NCI-H526 (cell line): ENCODE measurements at regions not wholly inside any gene's neighbourhood (a gene's known extent, or its start where the extent isn't known, plus 50 kb on each side); places are given as distances from the start of the nearest gene placed in this dataset.

ENCODE experiments used
- DNase-seq, 2 experiments: peaks; one replicate each; lab custom pipeline; 2025; lab: John Stamatoyannopoulos, UW

GRCh38 chr17:52738791-52739190, 580.3 kb upstream of the CA10 start:
- DNase-seq: no peak

DNA sequence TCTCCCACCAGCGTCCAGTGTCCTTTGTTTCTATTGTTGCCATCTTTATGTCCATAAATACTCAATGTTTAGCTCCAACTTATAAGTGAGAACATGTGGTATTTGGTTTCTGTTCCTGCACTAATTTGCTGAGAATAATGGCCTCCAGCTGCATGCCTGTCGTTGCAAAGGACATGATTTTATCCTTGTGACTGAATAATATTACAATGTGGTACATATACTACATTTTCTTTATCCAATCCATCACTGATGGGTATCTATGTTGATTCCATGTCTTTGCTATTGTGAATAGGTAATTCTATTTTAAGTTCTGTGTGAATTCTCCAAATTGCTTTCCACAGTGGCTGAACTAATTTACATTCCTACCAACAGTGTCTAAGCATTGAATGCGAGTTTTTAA, 578.6 kb upstream of the CA10 start:
- no peak for DNase-seq

GRCh38 chr17:52732841-52733240, 574.3 kb upstream of the CA10 start:
- DNase-seq: no peak

DNA sequence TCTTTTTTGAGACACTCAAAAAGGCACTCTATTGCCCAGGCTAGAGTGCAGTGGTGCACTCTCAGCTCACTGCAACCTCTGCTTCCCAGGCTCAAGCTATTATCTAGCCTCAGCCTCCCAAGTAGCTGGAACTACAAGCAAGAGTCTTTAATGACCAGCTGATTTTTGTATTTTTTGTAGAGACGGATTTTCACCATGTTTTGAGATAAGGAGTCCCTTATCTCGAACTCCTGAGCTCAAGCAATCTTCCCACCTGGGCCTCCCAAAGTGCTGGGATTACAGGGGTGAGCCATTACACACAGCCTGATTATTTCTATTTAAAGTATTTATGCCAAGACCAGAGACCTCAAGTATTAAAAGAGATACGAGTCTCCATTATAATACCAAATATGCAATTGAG, 566.1 kb upstream of the CA10 start:
- no peak for DNase-seq

GRCh38 chr17:52721910-52722309, 563.4 kb upstream of the CA10 start:
- no peak for DNase-seq

GRCh38 chr17:52710363-52710901, 551.9 kb upstream of the CA10 start:
- DNase-seq: no peak

DNA sequence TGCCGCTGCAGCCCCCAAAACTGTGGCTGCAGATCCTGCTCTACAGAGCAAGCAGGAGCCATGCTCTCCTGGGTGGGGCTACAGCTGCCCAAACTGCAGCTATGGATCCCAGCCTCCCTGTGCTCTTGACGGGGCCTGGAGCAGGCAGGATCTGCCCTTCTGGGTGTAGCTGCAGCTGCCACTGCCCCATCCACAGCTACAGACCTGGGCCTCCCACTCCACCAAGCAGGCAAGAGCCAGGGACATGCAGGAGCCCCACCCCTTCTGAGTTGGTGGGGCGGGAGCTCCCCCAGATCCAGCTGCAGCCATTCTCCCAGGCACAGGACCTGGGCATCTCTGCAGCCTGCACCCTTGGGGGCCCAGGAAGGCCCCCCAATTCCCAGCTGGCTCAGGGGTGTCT, 551.2 kb upstream of the CA10 start:
- DNase-seq: no peak

GRCh38 chr17:52696362-52696761, 537.8 kb upstream of the CA10 start:
- DNase-seq: no peak

DNA sequence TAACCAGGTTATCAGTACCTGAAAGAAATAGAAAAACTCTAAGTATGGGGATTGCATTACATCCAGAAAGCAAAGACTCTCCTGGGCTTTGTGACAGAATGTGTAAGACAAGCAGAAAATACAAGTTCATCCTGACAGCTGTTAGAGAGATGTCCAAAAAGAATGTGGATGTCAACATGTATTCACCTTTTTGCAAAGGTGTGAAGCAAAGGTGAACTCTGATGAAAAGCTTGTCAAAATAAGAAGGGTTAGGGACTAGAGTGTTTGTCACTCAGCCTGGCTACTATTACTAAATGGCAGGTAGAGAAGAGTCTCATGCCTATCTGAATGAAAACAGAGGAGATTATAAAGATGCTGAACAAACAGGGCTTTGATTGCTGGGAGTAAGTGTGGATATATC, 527.6 kb upstream of the CA10 start:
- DNase-seq: no peak

- DNase-seq: no peak
Observed at GRCh38 chr17:52681480-52681879, 523.0 kb upstream of the CA10 start.

- no peak for DNase-seq
Observed at GRCh38 chr17:52678211-52678610, 519.7 kb upstream of the CA10 start.

DNA sequence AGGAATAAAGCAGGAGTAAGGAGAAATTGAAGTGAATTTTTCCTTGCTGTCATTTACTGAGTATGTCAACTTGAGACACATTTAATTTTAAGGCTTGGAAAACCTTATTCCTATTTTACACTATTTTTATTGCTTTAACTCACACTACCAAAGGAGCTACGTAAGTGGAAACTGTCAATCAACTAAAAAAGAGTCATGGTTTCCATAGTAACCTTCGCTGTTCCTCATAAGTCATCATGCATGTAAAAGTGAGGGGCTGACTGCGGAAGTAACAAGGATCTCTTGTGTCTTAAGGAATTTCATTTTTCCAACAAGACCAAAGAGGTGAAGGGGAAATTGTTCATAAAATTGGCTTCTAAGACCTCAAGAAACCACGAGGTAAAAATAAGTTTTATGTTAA, 516.2 kb upstream of the CA10 start:
- DNase-seq: no peak

- DNase-seq: no peak
Observed at GRCh38 chr17:52673791-52674190, 515.3 kb upstream of the CA10 start.

GRCh38 chr17:52666264-52666663, 507.8 kb upstream of the CA10 start:
- DNase-seq: no peak

- DNase-seq: no peak
Observed at GRCh38 chr17:52660692-52661091, 502.2 kb upstream of the CA10 start.

DNA sequence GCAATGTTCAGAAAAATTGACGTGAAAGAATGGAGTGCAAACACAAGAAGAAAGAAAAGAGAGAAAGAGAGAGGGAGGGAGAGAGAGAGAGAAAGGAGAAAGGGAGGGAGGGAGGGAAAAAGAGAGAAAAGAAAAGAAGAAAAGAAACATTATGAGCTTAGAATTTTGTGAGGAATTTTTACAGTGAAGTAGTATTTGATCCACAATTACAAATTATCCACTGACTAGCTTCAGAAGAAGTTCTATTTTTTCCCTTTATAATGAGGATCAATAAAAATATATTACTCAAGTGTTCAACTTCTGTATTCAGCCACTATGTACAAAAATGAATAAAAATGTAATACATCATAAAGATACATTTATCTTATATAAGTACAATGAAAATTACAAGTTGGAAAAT, 494.5 kb upstream of the CA10 start:
- DNase-seq: no peak

DNA sequence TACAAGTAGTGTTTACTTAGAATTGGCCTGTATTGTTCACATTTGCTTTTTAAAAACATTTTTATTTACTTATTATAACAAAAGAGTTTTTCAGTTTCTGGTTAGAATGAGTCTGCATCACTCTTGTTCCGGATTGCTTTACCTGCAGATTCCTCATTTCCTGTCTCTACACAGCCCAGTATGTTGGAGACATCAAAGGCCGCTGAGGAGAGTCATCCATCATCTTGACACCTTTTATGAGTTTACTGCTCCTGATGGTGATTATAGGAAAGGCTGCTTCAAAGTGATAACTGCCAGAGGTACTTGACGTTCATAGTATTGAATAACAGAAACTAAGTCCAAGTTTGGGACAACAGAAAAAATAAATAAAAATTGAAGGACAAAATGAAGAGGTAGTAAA, 490.5 kb upstream of the CA10 start:
- DNase-seq: no peak

- DNase-seq: no peak
Observed at GRCh38 chr17:52647411-52647810, 488.9 kb upstream of the CA10 start.

DNA sequence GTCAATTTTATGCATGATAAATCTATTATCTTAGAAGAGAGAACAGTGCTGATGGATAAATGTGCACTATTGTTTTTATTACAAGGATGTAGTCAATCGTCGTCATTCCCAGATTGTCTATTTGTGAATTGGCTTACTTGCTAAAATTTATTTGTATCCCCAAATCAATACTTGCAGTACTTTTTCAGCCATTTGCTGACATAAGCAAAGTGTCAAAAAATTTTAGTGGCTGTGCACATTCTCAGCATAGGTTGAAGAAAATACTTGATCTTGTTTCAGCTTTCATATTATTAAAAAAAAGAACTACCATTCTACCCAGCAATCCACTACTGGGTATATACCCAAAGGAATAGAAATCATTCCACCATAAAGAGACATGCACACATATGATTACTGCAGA, 477.9 kb upstream of the CA10 start:
- no peak for DNase-seq

DNA sequence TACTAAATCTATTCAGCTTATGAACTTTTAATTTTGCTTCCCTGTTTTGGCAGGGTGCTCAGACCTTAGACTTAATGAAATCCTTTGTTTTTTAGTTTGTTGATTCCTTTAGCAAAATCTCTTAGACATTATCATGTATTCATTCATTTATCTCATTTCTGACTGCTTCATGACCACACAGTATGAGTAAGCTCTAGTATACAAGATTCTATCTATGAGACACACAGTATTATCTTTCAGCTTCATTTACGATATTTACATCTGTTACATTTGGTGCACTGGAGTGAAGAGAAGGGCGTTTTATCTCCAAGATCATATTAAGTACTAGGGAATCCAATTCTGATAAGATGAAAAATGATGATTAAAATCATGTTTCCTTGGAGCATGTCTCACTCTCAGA, 448.1 kb upstream of the CA10 start:
- DNase-seq: no peak

DNA sequence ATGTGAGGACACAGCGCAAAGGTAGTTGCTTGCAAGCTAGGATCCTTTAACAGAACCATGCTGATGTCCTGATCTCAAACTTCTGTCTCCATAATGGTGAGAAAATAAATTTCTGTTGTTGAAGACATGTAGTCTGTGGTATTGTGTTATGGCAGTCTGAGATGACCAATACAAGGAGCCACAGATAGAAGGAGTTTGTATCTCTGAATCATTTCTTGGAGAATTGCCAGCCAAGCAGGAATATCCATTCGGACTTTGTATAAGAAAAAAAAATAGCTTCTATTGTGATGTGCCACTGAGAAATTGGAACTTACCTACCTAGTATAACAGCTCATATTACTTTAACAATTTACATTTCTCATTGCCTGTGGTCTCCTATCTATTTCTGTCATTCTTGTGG, 447.6 kb upstream of the CA10 start:
- no peak for DNase-seq

DNA sequence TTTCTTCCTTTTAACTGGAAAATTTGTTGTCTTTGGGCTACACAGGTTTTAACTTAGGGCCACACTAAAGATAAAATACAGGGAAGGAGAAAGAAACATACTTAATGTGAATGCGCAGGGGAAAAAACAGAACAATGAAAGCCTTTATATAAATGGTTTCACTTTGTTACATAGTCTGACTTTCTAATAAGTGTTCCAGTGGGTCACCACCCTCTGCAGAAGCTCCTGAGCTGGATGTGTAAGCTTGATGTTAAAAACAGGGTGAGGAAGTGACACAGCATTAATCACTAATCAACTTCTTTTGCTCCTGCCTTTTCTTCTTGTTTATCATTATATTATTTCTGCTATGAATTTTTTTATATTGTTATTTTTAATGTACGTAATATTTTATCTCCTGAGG, 445.6 kb upstream of the CA10 start:
- DNase-seq: no peak

GRCh38 chr17:52597452-52598215, 439.1 kb upstream of the CA10 start:
- DNase-seq: peak in 1 of 2 experiments; percentile 6

GRCh38 chr17:52594516-52594915, 436.0 kb upstream of the CA10 start:
- no peak for DNase-seq
